SK-N-SH treated with all-trans-retinoic acid at 6 μM for 48 hours (cell line): ENCODE measurements at regions not wholly inside any gene's neighbourhood (a gene's known extent, or its start where the extent isn't known, plus 50 kb on each side); places are given as distances from the start of the nearest gene placed in this dataset.

Experiments used
- ARNTL ChIP-seq: fragments of 450-650 bp; formaldehyde crosslinking; IDR thresholded peaks from 2 replicates; pipeline ENCODE4 v1.5.0; 2020; ENCODE audit warnings: low read depth, mild to moderate bottlenecking, moderate library complexity, borderline replicate concordance
- BACH2 ChIP-seq: fragments of 250-450 bp; sonication (Bioruptor Pico); IDR thresholded peaks from 2 replicates; pipeline ENCODE4 v1.9.0; 2021; ENCODE audit warnings: mild to moderate bottlenecking, borderline replicate concordance
- ESRRG ChIP-seq: fragments of 250-450 bp; sonication (Bioruptor Pico); IDR thresholded peaks from 2 replicates; pipeline ENCODE4 v1.6.1; 2021; ENCODE audit warnings: mild to moderate bottlenecking
- TOX ChIP-seq: fragments of 250-450 bp; sonication (Bioruptor Pico); IDR thresholded peaks from 2 replicates; pipeline ENCODE4 v1.8.0; 2021; ENCODE audit warnings: mild to moderate bottlenecking, moderate library complexity, borderline replicate concordance
- ZFP30 ChIP-seq: fragments of 450-650 bp; formaldehyde crosslinking; IDR thresholded peaks from 2 replicates; pipeline ENCODE4 v1.5.0; 2022; ENCODE audit warnings: mild to moderate bottlenecking, moderate library complexity
- ZNF565 ChIP-seq: fragments of 450-650 bp; formaldehyde crosslinking; conservative IDR thresholded peaks from 2 replicates; pipeline ENCODE4 v1.5.0; 2020; ENCODE audit warnings: low read depth, mild to moderate bottlenecking, moderate library complexity
- ZNF70 ChIP-seq: fragments of 450-650 bp; formaldehyde crosslinking; IDR thresholded peaks from 2 replicates; pipeline ENCODE4 v1.5.0; 2020; ENCODE audit warnings: mild to moderate bottlenecking, moderate library complexity
- TF ChIP-seq, protein P1 (sequence below): fragments of 250-450 bp; sonication (Bioruptor Pico); IDR thresholded peaks from 2 replicates; pipeline ENCODE4 v1.5.0; 2020; ENCODE audit warnings: mild to moderate bottlenecking, moderate library complexity
- TF ChIP-seq, protein P2 (sequence below): fragments of 250-450 bp; sonication (Bioruptor Pico); IDR thresholded peaks from 2 replicates; pipeline ENCODE4 v1.8.0; 2020; ENCODE audit warnings: mild to moderate bottlenecking, moderate library complexity, borderline replicate concordance

DNA sequence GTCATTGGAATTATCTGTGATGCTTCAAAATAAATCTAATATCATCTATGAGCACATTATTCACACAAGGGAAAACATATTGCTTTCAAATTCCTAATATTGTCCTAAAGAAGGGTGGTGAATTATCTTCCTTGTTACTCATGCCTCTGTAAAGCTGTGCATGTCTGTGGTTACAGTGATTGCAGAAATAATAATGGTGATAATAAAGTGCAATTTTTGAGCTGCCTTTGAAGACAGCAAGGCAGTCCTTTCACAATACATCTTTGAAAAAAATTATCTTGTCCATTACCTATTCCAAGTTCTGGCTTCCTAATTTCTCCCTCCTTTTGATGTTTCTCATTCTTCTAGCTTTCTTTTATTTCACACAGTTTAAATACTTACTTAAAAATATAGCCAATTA lies 442.1 kb upstream of the EYS start:
- TF ChIP-seq ZFP30 (CRISPR knock-in tag) (no peak), ZNF565 (CRISPR knock-in tag) (no peak), BACH2 (no peak), ZNF70 (CRISPR knock-in tag) (no peak), ARNTL (no peak), TOX (CRISPR knock-in tag) (no peak), ESRRG (no peak)
- TF ChIP-seq, protein P1, sequence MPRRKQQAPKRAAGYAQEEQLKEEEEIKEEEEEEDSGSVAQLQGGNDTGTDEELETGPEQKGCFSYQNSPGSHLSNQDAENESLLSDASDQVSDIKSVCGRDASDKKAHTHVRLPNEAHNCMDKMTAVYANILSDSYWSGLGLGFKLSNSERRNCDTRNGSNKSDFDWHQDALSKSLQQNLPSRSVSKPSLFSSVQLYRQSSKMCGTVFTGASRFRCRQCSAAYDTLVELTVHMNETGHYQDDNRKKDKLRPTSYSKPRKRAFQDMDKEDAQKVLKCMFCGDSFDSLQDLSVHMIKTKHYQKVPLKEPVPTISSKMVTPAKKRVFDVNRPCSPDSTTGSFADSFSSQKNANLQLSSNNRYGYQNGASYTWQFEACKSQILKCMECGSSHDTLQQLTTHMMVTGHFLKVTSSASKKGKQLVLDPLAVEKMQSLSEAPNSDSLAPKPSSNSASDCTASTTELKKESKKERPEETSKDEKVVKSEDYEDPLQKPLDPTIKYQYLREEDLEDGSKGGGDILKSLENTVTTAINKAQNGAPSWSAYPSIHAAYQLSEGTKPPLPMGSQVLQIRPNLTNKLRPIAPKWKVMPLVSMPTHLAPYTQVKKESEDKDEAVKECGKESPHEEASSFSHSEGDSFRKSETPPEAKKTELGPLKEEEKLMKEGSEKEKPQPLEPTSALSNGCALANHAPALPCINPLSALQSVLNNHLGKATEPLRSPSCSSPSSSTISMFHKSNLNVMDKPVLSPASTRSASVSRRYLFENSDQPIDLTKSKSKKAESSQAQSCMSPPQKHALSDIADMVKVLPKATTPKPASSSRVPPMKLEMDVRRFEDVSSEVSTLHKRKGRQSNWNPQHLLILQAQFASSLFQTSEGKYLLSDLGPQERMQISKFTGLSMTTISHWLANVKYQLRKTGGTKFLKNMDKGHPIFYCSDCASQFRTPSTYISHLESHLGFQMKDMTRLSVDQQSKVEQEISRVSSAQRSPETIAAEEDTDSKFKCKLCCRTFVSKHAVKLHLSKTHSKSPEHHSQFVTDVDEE (CRISPR knock-in tag): no peak
- TF ChIP-seq, protein P2, sequence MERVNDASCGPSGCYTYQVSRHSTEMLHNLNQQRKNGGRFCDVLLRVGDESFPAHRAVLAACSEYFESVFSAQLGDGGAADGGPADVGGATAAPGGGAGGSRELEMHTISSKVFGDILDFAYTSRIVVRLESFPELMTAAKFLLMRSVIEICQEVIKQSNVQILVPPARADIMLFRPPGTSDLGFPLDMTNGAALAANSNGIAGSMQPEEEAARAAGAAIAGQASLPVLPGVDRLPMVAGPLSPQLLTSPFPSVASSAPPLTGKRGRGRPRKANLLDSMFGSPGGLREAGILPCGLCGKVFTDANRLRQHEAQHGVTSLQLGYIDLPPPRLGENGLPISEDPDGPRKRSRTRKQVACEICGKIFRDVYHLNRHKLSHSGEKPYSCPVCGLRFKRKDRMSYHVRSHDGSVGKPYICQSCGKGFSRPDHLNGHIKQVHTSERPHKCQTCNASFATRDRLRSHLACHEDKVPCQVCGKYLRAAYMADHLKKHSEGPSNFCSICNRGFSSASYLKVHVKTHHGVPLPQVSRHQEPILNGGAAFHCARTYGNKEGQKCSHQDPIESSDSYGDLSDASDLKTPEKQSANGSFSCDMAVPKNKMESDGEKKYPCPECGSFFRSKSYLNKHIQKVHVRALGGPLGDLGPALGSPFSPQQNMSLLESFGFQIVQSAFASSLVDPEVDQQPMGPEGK (CRISPR knock-in tag): no peak
